Transverse colon (tissue), 4 donors: ENCODE measurements at regions not wholly inside any gene's neighbourhood (a gene's known extent, or its start where the extent isn't known, plus 50 kb on each side); places are given as distances from the start of the nearest gene placed in this dataset.

Source experiments
- DNase-seq: peaks from one replicate; pipeline ENCODE4 v3.0.0-alpha.2; 2019
- H3K27ac ChIP-seq, 4 donors: fragments of 200-600 bp; sonication (generic); 2 replicates each; pipeline ENCODE4 v1.5.1; 2016 to 2018; ENCODE audit warnings: inconsistent platforms in 4 of 4
- H3K27me3 ChIP-seq: fragments of 200-600 bp; sonication (generic); 2 replicates; pipeline ENCODE4 v1.5.1; 2017; ENCODE audit warnings: inconsistent platforms
- H3K36me3 ChIP-seq, 4 donors: fragments of 200-600 bp; sonication (generic); 2 replicates each; pipeline ENCODE4 v1.5.1; 2017 to 2019; ENCODE audit warnings: inconsistent platforms in 4 of 4
- H3K4me1 ChIP-seq, 4 donors: fragments of 200-600 bp; sonication (generic); 2 replicates each; pipeline ENCODE4 v1.5.1; 2017 to 2020; ENCODE audit warnings: inconsistent platforms in 4 of 4
- H3K4me3 ChIP-seq, 4 donors: fragments of 200-600 bp; sonication (generic); 1 replicate in 1 of 4; 2 replicates in 3 of 4; pipeline versions ENCODE4 v1.5.1 to v1.6.1; 2017 to 2019; ENCODE audit warnings: inconsistent platforms in 4 of 4
- H3K9me3 ChIP-seq, 2 donors: fragments of 200-600 bp; sonication (generic); 2 replicates each; pipeline ENCODE4 v1.5.1; 2017 to 2019; ENCODE audit warnings: inconsistent platforms in 2 of 2
- EP300 ChIP-seq: sonication (generic); formaldehyde crosslinking; IDR thresholded peaks from one replicate; pipeline ENCODE4 v1.6.1; 2017; ENCODE audit warnings: antibody characterized with exemption, low read depth
- POLR2A ChIP-seq: fragments of 450-650 bp; IDR thresholded peaks from one replicate; pipeline ENCODE4 v1.6.1; 2016; ENCODE audit warnings: antibody characterized with exemption, mild to moderate bottlenecking, moderate library complexity
- POLR2AphosphoS5 ChIP-seq, 3 donors: sonication (generic); formaldehyde crosslinking; IDR thresholded peaks; one replicate each; pipeline ENCODE4 v1.6.1; 2016; ENCODE audit warnings: antibody characterized with exemption in 3 of 3
- WGBS, 2 donors: methylation state at CpG; one replicate each; pipeline ENCODE4 v1.1.5; 2018; ENCODE audit warnings: low coverage in 1 of 2; 5-methylcytosine and 5-hydroxymethylcytosine counted together
- in situ Hi-C, 4 donors: fragments of 200-750 bp; cut with MboI; loops; one replicate each; pipeline versions ENCODE4 v1.15.0 to v1.15.1; 2017; ENCODE audit warnings: low sequenced_read_pairs in 3 of 4, low pct_ligation_motif_present in 1 of 4, low pct_unique_long_range_greater_than_20kb in 1 of 4
- intact Hi-C: fragments of 100-400 bp; cut with DNase I; formaldehyde crosslinking; loops from one replicate; pipeline ENCODE4 v1.15.1; 2023; ENCODE audit warnings: low total_unique reads
- TF ChIP-seq, protein P1 (sequence below), 5 experiments: fragments of 200-600 bp in 3 of 5; fragments of 450-650 bp in 2 of 5; sonication (generic) in 3 of 5; IDR thresholded peaks; 1 replicate in 2 of 5; 2 replicates in 3 of 5; pipeline ENCODE4 v1.5.1; 2016 to 2017; ENCODE audit warnings: antibody characterized with exemption in 5 of 5, inconsistent platforms in 3 of 5, mild to moderate bottlenecking in 2 of 5, moderate library complexity in 1 of 5

DNA sequence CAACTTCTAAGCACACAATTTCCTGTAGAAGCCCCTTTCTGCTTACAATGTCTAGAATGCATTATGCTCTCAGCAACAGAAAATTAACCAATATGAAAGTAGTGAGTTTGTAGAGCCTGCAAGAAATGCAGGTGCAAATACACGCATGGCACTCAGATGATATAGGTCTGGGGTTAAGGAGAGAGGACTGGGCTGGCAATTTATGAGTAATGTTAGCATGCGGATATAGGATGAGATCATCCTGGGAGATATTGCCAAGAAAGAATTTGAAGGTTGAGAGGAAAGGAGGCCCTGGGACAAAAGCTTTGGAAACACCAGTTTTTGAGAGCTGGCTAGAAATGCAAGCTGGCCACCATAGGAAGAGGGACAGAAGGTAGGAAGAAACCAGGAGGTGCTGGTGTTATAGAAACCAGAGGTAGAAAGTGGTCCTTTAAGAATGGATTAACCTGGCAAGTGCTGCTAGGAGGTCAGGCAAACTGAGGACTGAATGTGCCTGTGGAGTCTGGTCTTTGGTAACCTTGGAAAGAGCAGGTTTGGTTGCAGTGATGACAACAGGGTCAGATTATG, 183.2 kb upstream of the MYLIP start:
- H3K27ac ChIP-seq, result no peak overlapping the region
- TF ChIP-seq POLR2A (no peak), POLR2AphosphoS5 (IDR thresholded peaks at IDR 0.05) (no peak), EP300 (no peak)
- TF ChIP-seq, protein P1, sequence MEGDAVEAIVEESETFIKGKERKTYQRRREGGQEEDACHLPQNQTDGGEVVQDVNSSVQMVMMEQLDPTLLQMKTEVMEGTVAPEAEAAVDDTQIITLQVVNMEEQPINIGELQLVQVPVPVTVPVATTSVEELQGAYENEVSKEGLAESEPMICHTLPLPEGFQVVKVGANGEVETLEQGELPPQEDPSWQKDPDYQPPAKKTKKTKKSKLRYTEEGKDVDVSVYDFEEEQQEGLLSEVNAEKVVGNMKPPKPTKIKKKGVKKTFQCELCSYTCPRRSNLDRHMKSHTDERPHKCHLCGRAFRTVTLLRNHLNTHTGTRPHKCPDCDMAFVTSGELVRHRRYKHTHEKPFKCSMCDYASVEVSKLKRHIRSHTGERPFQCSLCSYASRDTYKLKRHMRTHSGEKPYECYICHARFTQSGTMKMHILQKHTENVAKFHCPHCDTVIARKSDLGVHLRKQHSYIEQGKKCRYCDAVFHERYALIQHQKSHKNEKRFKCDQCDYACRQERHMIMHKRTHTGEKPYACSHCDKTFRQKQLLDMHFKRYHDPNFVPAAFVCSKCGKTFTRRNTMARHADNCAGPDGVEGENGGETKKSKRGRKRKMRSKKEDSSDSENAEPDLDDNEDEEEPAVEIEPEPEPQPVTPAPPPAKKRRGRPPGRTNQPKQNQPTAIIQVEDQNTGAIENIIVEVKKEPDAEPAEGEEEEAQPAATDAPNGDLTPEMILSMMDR (IDR thresholded peaks at IDR 0.05), result no peak
- no peaks in the 10 kb centered on the region for H3K36me3 ChIP-seq
- H3K4me1 ChIP-seq, result peaks cover 0 to 7% (median 2%) of the 10 kb centered on the region in 4 donors
- intact Hi-C loops (no loop called here), in situ Hi-C loops (no loop called here)
- WGBS, 2 donors, result 40 to 44% methylated on average over 2 of the region's 2 CpGs
- DNase-seq, result no peak
- no peaks in the 10 kb centered on the region for H3K9me3 ChIP-seq
- H3K27me3 ChIP-seq, result no peaks in the 10 kb centered on the region
- no peak overlapping the region for H3K4me3 ChIP-seq

DNA sequence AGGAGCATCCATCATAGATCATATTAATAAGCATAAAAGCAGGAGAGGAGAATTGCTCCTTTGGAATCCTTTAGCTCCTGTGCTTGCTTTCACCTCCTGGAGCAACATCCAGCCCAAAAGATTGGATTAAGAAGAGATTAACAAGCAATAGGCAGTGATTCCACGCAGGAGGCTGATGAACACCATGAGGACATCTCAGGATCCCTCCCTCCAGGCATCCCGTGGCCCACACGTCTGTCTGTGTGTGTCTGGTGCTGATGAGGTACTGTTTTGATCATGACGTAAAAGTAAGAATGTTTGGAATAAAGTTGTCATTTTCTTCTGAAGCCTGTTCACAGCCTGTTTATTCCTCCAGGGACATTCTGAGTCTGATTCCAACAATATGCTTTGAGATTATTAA, 185.5 kb upstream of the MYLIP start:
- Histone ChIP-seq H3K27me3 (no peaks in the 10 kb centered on the region), H3K36me3 (no peaks in the 10 kb centered on the region), H3K9me3 (no peaks in the 10 kb centered on the region), H3K4me1 (no peaks in the 10 kb centered on the region), H3K27ac (no peak overlapping the region), H3K4me3 (no peak overlapping the region)
- in situ Hi-C loops, result no loop called here
- WGBS, 2 donors, result 80 to 84% methylated on average over 2 to 3 of the region's 4 CpGs
- intact Hi-C loops, result no loop called here
- no peak for TF ChIP-seq POLR2A
- no peak for TF ChIP-seq POLR2AphosphoS5 (IDR thresholded peaks at IDR 0.05)
- no peak for TF ChIP-seq EP300
- TF ChIP-seq, protein P1 (IDR thresholded peaks at IDR 0.05), result no peak
- no peak for DNase-seq

DNA sequence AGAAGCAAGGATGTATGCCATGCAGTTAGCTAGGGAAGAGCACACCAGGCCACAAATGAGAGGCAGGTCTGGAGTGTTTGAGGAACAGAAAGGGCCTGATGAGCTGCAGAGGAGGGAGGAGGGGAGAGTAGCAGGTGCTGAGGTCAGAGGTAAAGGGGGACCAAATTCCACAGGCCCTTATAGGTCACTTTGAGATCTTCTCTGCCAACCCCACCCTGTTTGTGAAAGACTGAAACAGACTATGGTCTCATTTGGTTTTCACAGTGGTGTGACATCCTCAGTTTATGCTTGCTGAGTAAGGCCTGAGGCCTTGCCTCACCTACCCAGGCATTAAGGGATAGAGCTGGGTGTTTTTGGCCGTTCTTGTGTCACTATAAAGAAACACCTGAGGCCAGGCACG, 187.7 kb upstream of the MYLIP start:
- H3K27ac ChIP-seq, result no peak overlapping the region
- H3K27me3 ChIP-seq, result no peaks in the 10 kb centered on the region
- no peak for TF ChIP-seq POLR2A
- TF ChIP-seq POLR2AphosphoS5 (IDR thresholded peaks at IDR 0.05), result no peak
- TF ChIP-seq, protein P1 (IDR thresholded peaks at IDR 0.05), result no peak
- TF ChIP-seq EP300, result no peak
- WGBS, 2 donors, result 78% methylated on average over 2 of the region's 2 CpGs; no CpG with 5 or more reads in 1 of the 2 donors
- in situ Hi-C loops, result no loop called here
- H3K4me3 ChIP-seq, result no peak overlapping the region
- H3K9me3 ChIP-seq, result no peaks in the 10 kb centered on the region
- no peaks in the 10 kb centered on the region for H3K4me1 ChIP-seq
- intact Hi-C loops, result no loop called here
- DNase-seq, result no peak
- no peaks in the 10 kb centered on the region for H3K36me3 ChIP-seq

DNA sequence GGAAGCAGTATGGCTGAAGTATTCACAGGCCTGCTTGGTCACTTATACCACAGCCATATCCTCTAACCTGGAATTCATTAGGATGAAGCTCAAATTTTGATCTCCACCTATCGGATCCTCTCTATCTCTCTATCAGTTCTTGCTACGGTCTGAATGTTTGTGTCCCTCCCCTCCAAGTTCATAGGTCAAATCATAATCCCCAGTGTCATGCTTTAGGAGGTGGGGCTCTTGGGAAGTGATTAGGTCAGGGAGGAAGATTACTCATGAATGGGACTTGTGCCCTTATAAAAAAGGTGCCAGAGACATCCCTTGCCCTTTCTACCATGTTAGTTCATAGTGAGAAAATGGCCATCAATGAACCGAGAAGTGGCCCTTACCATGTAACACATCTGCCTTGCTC, 190.8 kb upstream of the MYLIP start:
- no peaks in the 10 kb centered on the region for H3K36me3 ChIP-seq
- 88 to 91% methylated on average over 1 to 3 of the region's 3 CpGs for WGBS, 2 donors
- DNase-seq, result no peak
- intact Hi-C loops (no loop called here), in situ Hi-C loops (no loop called here)
- H3K4me1 ChIP-seq, result no peaks in the 10 kb centered on the region
- no peaks in the 10 kb centered on the region for H3K27me3 ChIP-seq
- TF ChIP-seq, protein P1 (IDR thresholded peaks at IDR 0.05), result no peak
- no peak for TF ChIP-seq POLR2AphosphoS5 (IDR thresholded peaks at IDR 0.05)
- TF ChIP-seq EP300, result no peak
- TF ChIP-seq POLR2A, result no peak
- H3K27ac ChIP-seq, result no peak overlapping the region
- no peaks in the 10 kb centered on the region for H3K9me3 ChIP-seq
- no peak overlapping the region for H3K4me3 ChIP-seq
